Osteocyte (in vitro differentiated cells): ENCODE measurements at regions not wholly inside any gene's neighbourhood (a gene's known extent, or its start where the extent isn't known, plus 50 kb on each side); places are given as distances from the start of the nearest gene placed in this dataset.

Source experiments
- DNase-seq: peaks from one replicate; pipeline ENCODE4 v3.0.0; 2021; ENCODE audit warnings: mixed read lengths; ENCODE audit not compliant: unreplicated experiment; ENCODE audit errors: extremely low spot score
- H3K27ac Mint-ChIP-seq: one replicate; pipeline ENCODE4 v1.8.0; 2021; ENCODE audit warnings: mild to moderate bottlenecking, mixed read lengths; ENCODE audit not compliant: unreplicated experiment
- H3K27me3 Mint-ChIP-seq: one replicate; pipeline ENCODE4 v1.8.0; 2021; ENCODE audit warnings: mixed read lengths; ENCODE audit not compliant: unreplicated experiment
- H3K36me3 Mint-ChIP-seq: one replicate; pipeline ENCODE4 v1.8.0; 2021; ENCODE audit warnings: mixed read lengths; ENCODE audit not compliant: unreplicated experiment
- H3K4me1 Mint-ChIP-seq: one replicate; pipeline ENCODE4 v1.8.0; 2021; ENCODE audit warnings: mixed read lengths; ENCODE audit not compliant: unreplicated experiment
- H3K4me3 Mint-ChIP-seq: one replicate; pipeline ENCODE4 v1.8.0; 2021; ENCODE audit warnings: mild to moderate bottlenecking, moderate library complexity, mixed read lengths; ENCODE audit not compliant: unreplicated experiment
- H3K9me3 Mint-ChIP-seq: one replicate; pipeline ENCODE4 v1.8.0; 2021; ENCODE audit warnings: mixed read lengths; ENCODE audit not compliant: unreplicated experiment
- CTCF ChIP-seq: fragments of 200-600 bp; sonication (generic); IDR thresholded peaks from 2 replicates; pipeline ENCODE4 v1.5.0; 2021; ENCODE audit warnings: antibody characterized with exemption, mild to moderate bottlenecking, moderate library complexity

- no peaks in the 10 kb centered on the region for H3K4me1 Mint-ChIP-seq
- no peak overlapping the region for H3K4me3 Mint-ChIP-seq
- H3K27me3 Mint-ChIP-seq: peaks cover 30% of the 10 kb centered on the region
- no peaks in the 10 kb centered on the region for H3K9me3 Mint-ChIP-seq
- no peak for TF ChIP-seq CTCF
- no peak for DNase-seq
- H3K36me3 Mint-ChIP-seq: no peaks in the 10 kb centered on the region
- no peak overlapping the region for H3K27ac Mint-ChIP-seq
Observed at GRCh38 chr2:173812321-173812720, 152.9 kb downstream of the SP3 start.

- DNase-seq: no peak
- no peak for TF ChIP-seq CTCF
- no peaks in the 10 kb centered on the region for H3K4me1 Mint-ChIP-seq
- peaks cover 34% of the 10 kb centered on the region for H3K27me3 Mint-ChIP-seq
- no peaks in the 10 kb centered on the region for H3K36me3 Mint-ChIP-seq
- H3K27ac Mint-ChIP-seq: no peak overlapping the region
- no peak overlapping the region for H3K4me3 Mint-ChIP-seq
- H3K9me3 Mint-ChIP-seq: no peaks in the 10 kb centered on the region
Observed at GRCh38 chr2:173814306-173814705, 150.9 kb downstream of the SP3 start.

GRCh38 chr2:173815772-173816171 is 149.4 kb downstream of the SP3 start:
- no peaks in the 10 kb centered on the region for H3K36me3 Mint-ChIP-seq

GRCh38 chr2:173817582-173817981 is 147.6 kb downstream of the SP3 start:
- Mint-ChIP-seq H3K36me3 (no peaks in the 10 kb centered on the region), H3K9me3 (no peaks in the 10 kb centered on the region), H3K4me1 (no peaks in the 10 kb centered on the region), H3K27ac (no peak overlapping the region), H3K4me3 (no peak overlapping the region), H3K27me3 (peaks cover 57% of the 10 kb centered on the region)
- TF ChIP-seq CTCF: no peak
- no peak for DNase-seq

More at GRCh38 chr2:173815772-173816171, 149.4 kb downstream of the SP3 start:
- H3K4me3 Mint-ChIP-seq: no peak overlapping the region
- H3K9me3 Mint-ChIP-seq: no peaks in the 10 kb centered on the region
- no peak for DNase-seq
- H3K4me1 Mint-ChIP-seq: no peaks in the 10 kb centered on the region
- no peak for TF ChIP-seq CTCF
- peaks cover 43% of the 10 kb centered on the region for H3K27me3 Mint-ChIP-seq
- no peak overlapping the region for H3K27ac Mint-ChIP-seq

GRCh38 chr2:173818285-173818684 is 146.9 kb downstream of the SP3 start:
- peaks cover 55% of the 10 kb centered on the region for H3K27me3 Mint-ChIP-seq
- H3K4me3 Mint-ChIP-seq: no peak overlapping the region
- no peaks in the 10 kb centered on the region for H3K9me3 Mint-ChIP-seq
- no peak for TF ChIP-seq CTCF
- no peak overlapping the region for H3K27ac Mint-ChIP-seq
- no peaks in the 10 kb centered on the region for H3K36me3 Mint-ChIP-seq
- no peak for DNase-seq
- no peaks in the 10 kb centered on the region for H3K4me1 Mint-ChIP-seq
